Cardiac septum (tissue), 1 donor: ENCODE measurements at regions not wholly inside any gene's neighbourhood (a gene's known extent, or its start where the extent isn't known, plus 50 kb on each side); places are given as distances from the start of the nearest gene placed in this dataset.
"Not testable (repeated sequence)": the region's sequence is repeated elsewhere in the genome, so short reads cannot be mapped to it uniquely, and the experiment has no call there.

Experiments
- DNase-seq: peaks from one replicate; pipeline ENCODE4 v3.0.0-alpha.2; 2020; ENCODE audit warnings: low spot score
- intact Hi-C: fragments of 100-400 bp; cut with DNase I; formaldehyde crosslinking; loops from one replicate; pipeline ENCODE4 v1.14.0; 2022
- donor health status: DM: no; HTN: no; CAD: no.

DNA sequence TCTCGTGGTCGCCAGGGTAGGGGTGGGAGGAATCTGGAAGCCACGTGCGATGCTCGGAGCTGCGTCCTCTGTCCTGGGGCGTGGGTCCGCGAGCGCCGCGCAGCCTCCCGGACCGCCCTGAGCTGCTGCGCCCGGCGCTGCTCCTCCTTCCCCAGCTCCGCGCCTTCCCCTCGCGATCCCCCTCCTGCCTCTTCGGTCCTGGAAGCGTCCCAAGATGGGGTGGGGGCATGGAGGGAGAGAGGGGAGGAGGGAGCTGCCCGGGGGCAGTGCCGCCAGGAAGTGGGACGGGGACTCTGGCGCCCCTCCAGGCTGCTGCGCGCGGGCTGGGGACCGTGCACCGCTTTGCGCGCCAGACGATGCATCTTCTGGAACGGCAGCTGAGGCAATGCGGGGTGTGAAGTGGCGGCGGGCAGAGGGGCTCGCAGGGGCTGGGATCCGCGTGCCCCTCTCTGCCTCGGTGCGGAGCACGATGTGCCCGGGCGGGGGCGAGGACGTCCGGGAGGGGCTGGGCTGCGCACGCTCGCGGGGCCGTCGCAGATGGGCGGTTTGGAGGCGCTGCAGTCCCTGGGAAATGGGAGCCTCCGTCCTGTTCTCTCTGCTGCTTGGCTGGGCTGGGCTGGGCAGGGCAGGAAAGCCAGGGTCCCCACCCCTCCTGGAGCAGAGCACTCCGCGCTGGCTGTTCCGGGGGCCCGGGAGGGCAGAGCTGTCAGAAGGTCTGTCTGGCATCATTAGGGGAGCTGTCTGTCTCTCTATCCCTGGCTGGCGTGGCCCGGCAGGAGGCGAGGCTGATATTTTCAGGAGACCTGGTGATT lies 388.0 kb downstream of the SEC14L1 start:
- peak; percentile 70 for DNase-seq
- intact Hi-C loops, result no loop called here

DNA sequence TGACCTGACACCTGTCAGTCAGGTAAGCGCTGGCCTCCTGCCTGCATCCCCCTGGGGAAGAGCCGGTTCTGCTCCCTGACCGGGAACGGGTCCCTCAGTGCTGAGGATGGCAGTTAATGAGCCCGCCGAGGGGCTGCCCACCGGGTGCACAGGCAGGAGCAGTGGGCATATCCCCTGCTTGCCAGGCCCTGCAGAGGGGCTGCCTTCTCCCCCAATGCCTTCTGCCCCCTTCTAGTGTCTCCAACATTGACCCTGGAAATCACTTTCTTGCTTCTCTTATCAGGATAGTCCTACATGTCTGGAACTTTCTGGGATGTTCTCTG lies 388.5 kb downstream of the SEC14L1 start:
- DNase-seq, result peak; percentile 43
- intact Hi-C loops, result no loop called here

- DNase-seq, result no peak
- intact Hi-C loops, result no loop called here
Observed at GRCh38 chr17:77530591-77530990, 389.8 kb downstream of the SEC14L1 start.

DNA sequence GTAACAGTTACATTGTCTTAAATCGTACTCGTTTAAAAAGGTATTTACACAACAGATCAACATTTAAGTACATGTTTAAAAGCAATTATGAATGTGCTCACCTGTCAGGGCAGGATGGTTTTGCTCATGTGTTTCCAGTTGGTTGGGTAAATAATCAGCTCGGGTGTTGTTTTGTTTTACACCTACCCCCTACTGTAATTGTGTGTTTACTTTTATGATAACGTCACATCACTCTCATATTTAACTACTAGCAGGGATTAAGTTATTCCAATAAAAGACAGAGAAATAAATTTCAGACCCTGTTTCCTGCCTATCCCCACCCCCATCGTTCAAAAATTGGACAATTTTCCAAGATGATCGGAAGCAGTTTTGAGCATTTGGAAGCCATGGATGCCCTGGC lies 390.2 kb downstream of the SEC14L1 start:
- intact Hi-C loops, result no loop called here
- no peak for DNase-seq

DNA sequence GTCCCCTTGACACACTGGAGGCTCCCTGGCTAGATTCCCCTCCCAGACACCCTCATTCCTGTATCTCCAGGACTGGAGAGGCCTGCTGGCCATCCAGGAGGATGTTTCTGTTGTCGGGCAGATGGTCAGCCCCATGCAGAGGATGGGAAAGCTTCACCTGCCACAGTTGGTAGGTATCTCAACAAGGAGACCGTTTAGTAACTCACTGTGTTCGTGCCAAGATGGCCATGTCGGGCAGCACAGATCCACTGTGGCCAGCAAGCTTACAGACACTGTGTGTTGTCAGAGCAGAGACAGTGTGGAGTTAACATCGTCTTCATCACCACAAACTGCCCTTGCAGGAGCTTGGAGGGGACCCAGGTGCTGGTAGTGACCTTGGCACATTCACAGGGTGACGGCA lies 390.9 kb downstream of the SEC14L1 start:
- no peak for DNase-seq
- intact Hi-C loops, result no loop called here

- intact Hi-C loops, DNase-seq: not testable (repeated sequence)
Observed at GRCh38 chr17:77533697-77534096, 392.9 kb downstream of the SEC14L1 start.

GRCh38 chr17:77534137-77534536 lies 393.4 kb downstream of the SEC14L1 start:
- DNase-seq, result peak; percentile 24
- intact Hi-C loops, result no loop called here

DNA sequence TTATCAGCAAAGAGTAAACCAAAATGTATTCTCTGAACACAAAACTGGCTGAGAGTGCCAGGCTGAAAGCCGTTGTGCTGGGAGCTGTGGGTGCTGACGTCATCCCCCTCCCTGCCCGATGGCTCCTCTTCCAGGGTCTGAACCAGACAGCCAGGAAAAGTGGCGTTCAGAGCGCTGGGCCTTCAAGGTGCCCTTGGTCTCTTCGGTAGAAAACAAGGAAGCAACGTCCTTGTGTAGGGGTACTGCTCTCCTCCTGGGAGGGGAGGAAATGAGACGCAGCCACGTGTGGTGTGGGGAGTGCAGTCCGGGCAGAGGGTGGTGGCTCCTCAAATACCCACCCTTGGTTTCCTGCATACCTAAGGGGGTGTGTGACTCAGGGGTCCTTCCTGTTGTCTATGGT lies 394.7 kb downstream of the SEC14L1 start:
- no peak for DNase-seq
- intact Hi-C loops, result no loop called here

GRCh38 chr17:77535892-77536291 lies 395.1 kb downstream of the SEC14L1 start:
- intact Hi-C loops, result no loop called here
- DNase-seq, result no peak

DNA sequence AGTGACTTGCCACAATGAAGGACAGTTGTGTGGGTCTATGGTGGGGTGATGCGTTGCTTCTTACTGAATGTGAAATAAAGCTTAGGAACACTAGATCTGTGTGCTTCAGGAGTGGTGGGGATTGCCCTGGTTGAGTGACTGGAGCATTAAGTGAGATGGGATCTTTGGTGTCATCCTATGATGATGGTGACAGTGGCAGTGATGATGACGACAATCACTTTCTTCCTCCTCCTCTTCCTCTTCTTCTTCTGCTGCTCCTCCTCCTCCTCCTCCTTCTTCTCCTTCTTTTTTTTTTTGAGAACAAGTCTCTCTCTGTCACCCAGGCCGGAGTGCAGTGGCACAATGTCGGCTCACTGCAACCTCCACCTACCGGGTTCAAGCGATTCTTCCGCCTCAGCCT lies 396.8 kb downstream of the SEC14L1 start:
- intact Hi-C loops, result no loop called here
- DNase-seq, result no peak

DNA sequence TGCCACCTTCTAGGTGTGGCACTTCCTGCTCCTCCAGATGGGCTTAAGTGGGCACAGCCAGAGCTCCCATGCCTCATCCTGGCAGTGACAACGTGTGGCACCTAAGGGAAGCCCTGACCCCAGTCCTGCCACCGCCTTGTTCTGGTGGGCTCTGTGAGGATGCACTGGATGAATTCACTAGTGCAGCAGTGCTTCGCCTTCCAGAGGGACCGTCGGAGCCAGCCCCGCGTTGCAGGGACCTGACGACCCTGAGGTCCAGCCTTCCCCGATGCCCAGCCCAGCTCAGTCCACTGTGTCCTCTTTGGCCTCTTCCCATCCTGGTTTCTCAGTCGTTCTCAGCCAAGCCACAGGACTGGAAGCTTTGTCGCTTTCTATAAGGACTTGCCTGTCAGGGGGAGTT lies 399.8 kb downstream of the SEC14L1 start:
- intact Hi-C loops, result loop anchor here (2.0 to 10.0 kb wide), 2 partner anchors 284 to 472 kb away; no protein-coding TSS in a partner anchor
- no peak for DNase-seq

DNA sequence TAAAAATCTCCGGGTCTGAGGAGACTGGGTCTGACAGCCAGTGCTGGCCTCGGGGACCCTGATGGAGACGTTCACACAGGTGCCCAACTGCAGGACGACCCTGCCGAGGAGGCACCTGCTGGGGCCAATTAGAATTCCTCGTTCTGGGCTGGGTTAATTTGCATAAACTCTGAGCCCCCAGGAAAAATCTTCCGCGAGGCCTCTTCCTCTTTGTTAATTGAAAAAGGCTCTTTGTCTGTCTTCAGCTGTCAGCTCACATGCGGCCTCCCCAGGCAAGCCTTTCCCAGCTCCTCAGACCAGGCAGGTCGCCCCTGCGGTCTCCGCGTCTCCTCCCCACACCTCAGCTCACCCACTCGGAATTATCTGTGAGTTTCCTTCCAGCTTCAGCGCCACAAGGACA lies 400.2 kb downstream of the SEC14L1 start:
- intact Hi-C loops, result loop anchor here (2.0 to 10.0 kb wide), 2 partner anchors 284 to 472 kb away; no protein-coding TSS in a partner anchor
- no peak for DNase-seq

GRCh38 chr17:77542011-77542410 lies 401.2 kb downstream of the SEC14L1 start:
- DNase-seq, result no peak
- intact Hi-C loops, result loop anchor here (2.0 to 10.0 kb wide), 3 partner anchors 61 to 283 kb away; no protein-coding TSS in a partner anchor

- intact Hi-C loops, result loop anchor here (2.0 to 10.0 kb wide), 3 partner anchors 60 to 282 kb away; no protein-coding TSS in a partner anchor
- peak; percentile 84 for DNase-seq
Observed at GRCh38 chr17:77542551-77543490, 402.1 kb downstream of the SEC14L1 start.

DNA sequence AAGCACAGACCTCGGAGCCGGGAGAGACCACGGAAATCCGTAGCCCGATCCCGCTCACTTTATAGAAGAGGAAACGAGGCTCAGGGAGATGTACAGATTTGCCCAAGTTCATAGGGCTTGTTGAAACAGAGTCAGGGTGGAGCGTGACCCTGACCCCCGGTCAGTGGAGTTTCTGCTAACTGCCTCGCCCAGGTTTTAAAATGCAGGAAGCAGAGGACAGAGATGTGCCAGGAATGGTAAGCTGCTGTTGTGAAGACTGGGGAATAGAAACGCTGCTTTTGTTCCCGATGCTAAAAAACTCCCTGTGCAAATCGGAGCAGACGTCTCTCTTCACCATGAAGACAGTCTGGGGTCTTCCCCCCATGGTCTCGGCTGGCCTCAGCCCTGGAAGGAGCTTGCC lies 403.0 kb downstream of the SEC14L1 start:
- intact Hi-C loops, result loop anchor here (2.0 to 10.0 kb wide), 3 partner anchors 59 to 281 kb away; no protein-coding TSS in a partner anchor
- DNase-seq, result no peak

DNA sequence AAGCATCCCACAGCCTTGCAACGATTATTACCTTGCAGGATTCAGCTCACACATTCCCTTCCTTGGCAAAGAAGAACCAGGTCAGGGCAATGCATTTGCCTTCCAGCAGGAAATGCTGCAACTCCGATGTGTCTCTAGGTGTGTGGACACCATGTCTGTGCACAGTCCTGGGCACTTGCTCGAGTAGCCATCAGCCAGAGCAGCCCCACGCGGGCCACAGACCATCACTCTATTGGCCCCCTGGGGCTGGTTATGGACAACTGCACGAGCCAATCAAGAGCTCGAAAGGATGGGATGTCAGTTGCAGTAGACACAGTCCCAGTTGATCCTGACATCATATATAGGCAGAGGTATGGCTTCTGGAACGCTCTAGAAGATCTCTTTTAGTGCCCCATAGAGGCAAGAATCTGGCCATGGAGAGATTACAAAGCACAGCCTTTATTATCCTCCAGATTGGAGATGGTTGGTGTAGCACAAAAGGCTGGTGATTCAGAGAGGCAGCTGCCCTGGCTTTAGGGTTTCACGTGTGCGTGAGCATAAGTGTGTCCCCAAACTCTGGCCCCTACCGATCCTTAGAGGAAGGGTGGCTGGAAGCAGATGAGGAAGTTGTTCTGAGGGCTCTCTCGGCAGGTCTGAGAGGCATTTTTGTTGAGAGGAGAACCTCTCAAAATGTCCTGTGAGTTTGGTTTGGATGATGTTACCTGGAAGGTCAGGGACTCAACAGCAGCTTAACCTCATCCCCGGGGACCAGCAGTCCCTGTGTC lies 403.8 kb downstream of the SEC14L1 start:
- intact Hi-C loops, result loop anchor here (5.0 to 10.0 kb wide), 2 partner anchors 228 to 280 kb away; no protein-coding TSS in a partner anchor
- DNase-seq, result no peak

GRCh38 chr17:77546772-77547241 lies 406.0 kb downstream of the SEC14L1 start:
- DNase-seq, result no peak
- intact Hi-C loops, result loop anchor here (5.0 to 10.0 kb wide), 2 partner anchors 225 to 278 kb away; no protein-coding TSS in a partner anchor

DNA sequence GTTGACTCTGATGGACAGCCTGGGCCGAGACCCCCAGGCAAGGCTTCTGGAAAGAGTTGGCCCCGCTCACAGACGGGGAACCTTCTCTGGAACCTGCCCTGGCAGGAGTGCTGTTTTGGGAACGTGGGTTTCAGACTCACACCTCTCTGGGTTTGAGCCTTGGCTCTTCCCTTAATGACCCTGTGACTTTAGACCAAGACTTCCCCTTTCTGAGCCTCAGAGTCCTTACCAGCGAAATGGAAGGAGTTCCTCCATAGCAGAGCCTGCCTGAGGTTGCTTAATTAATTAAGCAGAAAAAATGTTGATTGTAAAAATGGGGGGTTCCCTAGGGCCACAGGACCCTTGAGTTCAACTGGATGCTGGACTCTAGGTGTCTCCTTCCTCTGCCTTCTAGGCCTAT lies 408.2 kb downstream of the SEC14L1 start:
- DNase-seq, result no peak
- intact Hi-C loops, result loop anchor here (5.0 to 10.0 kb wide), 2 partner anchors 223 to 276 kb away; no protein-coding TSS in a partner anchor

DNA sequence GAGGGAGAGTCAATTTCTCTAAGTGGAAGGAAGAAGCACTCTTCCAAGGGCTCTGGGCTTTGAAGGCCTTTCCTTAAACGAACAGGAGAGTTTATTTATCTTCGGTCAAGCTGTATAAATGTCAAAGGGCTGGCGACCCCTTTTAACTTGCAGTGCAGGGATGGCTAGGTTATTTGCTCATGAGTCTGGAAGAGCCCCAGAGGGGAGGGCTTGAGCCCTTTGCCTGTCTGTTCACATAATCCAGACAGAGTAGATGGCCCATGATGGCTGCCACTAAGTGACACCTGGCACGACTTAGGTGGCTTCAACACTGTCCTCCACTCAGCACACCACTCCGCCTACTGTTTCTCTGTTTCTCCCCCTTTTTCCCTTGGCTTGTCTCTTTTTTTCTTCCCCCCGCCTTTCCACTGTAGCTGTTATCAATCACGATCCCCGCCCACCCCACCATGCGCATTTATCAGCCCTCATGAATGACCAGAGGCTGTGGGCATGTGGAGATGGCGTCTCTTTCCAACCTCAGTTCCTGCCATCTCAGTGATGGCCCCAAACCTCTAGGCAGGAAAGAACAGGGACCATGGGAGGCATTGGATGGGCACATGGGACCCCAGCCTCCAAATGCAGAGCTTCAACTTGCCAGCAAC lies 408.7 kb upstream of the TNRC6C start:
- no peak for DNase-seq
- intact Hi-C loops, result loop anchor here (5.0 to 10.0 kb wide), 2 partner anchors 222 to 275 kb away; no protein-coding TSS in a partner anchor
